Retina (tissue), 1 donor: ENCODE measurements at regions not wholly inside any gene's neighbourhood (a gene's known extent, or its start where the extent isn't known, plus 50 kb on each side); places are given as distances from the start of the nearest gene placed in this dataset.

Experiments used
- DNase-seq: peaks from one replicate; pipeline ENCODE4 v3.0.0-alpha.2; 2016

DNA sequence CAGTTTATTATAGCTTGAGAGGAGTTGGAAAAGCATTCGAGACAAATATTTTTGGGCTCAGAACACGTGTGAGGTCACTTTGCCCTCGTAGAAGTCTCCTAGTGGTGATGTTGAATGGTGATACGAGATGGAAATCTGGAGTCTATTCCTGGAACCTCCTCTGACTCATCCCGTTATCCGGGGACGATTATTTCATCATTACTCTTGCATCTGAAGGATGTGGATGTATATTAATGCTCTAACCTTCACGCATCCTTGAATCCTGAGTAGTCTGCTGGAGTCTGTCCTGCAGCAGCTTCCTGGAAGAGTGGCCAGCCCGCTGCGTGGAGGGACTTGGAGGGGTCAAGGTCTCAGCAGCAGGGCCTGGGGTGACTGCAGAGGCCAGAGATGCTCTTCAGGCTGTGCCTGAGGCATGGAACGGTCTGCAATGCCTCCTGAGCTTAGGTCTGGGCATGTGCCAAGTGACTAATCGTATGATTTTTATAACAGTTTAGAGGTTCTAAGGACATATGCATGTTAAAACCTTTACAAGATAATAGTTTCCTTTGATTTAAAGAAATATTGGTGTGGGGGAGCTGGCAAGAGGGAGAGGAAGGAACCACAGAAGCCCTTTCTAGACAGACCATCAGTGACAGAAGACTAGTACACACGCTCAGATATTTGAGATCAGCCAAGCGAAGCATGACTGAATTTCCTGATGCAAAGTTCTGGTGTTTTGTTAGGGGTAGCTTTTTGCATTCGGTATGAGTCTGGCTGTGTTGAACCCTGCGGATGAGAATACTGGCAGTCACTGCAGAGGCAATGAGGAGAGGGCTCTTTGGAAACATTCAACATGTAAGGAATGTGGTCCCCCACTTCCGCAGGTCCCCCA lies 400.2 kb downstream of the QKI start:
- no peak for DNase-seq

DNA sequence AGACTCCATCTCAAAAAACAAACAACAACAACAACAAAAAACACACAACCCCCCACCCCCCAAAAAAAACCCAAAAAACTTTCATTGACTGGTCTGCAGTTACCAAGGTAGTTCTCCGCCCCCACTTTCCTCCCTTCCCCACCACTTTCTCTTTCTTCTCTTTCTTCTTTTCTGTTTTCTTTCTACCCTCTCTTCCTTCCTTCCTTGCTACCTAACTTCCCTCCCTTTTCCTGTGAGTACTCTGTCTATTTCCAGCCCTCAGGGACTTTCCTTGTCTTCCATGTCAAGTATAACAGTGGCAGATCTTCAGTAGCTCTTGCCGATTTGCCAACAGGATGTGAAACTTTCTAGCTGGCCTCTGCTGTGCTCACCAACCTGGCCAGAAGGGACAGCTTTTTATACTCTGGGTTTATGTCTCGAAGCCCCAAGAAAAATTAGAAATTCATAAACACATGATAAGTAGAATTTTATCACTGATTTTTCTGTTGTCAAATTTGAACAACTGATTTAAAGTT lies 399.5 kb downstream of the QKI start:
- DNase-seq: no peak

GRCh38 chr6:163811317-163811716 lies 396.8 kb downstream of the QKI start:
- no peak for DNase-seq

DNA sequence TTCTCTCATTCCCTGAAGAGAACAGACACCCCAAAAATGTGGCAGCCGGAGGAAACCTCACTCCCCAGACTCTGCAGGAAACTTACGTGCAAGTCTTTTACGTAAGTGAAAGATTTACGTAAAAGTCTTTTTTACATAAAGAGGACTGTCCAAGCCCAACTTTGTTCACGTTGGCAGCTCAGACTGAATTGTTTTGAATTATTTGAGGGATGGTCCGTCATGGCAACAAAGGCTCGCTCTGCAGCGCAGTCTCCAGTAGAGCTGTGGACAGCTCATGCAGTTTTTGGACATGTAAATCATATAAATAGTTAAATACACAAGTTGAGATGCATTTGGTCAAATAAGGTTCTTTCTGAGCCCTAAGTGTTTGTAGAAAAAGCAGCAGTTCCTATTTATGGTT lies 394.8 kb downstream of the QKI start:
- DNase-seq: no peak

GRCh38 chr6:163808871-163809270 lies 394.4 kb downstream of the QKI start:
- DNase-seq: no peak

DNA sequence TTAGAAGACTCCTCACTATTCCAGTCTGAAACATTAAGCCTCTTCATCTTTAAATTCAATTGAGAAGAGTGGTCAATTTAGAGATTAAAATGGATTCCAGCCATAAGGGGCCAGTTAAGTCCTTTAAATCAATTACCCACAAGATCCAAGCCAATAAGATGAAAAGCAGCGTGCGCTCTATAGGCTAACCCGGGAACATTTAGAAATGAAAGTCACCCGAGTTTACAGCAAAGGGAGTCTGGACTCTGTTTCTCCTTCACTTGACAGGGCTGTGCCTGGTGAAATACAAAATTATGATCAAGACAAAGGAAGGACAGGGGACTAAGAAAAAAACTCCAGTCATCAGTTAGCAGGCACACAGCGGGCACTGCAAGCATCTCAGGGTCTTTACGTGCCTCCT lies 393.7 kb downstream of the QKI start:
- no peak for DNase-seq

DNA sequence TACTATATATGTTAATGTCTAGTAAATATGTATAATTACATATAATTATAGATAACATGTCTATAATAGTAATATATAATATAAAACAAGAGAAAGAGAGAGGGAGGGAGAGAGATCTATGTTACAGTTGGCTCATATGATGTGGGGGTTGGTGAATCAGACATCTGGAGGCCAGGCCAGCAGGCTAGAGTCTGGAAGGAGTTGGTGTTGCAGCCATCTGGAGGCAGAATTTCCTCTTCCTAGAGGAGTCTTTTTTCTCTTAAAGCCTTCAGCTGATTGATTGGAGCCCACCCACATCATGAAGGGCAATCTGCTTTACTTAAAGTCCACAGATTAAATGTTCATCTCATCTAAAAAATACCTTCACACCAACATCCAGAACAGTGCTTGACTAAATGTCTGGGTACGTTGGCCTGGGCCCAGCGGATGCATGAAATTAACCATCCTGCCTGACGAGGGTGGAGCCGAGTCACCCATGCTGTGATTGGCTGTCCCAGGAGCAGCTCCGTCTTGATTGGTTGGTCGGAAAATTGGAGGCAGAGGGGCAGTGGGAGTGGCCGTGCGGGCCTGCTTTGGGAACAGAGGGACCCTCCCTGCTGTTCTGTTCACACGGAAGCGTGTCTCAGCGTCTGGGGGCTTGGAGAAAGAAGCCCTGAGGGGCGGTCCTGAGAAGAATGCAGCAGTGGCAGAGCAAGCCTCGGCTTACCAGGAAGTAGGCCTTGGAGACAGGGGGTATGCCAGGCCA lies 392.4 kb downstream of the QKI start:
- no peak for DNase-seq

GRCh38 chr6:163804991-163805390 lies 390.5 kb downstream of the QKI start:
- no peak for DNase-seq

GRCh38 chr6:163802267-163802666 lies 387.7 kb downstream of the QKI start:
- DNase-seq: no peak

DNA sequence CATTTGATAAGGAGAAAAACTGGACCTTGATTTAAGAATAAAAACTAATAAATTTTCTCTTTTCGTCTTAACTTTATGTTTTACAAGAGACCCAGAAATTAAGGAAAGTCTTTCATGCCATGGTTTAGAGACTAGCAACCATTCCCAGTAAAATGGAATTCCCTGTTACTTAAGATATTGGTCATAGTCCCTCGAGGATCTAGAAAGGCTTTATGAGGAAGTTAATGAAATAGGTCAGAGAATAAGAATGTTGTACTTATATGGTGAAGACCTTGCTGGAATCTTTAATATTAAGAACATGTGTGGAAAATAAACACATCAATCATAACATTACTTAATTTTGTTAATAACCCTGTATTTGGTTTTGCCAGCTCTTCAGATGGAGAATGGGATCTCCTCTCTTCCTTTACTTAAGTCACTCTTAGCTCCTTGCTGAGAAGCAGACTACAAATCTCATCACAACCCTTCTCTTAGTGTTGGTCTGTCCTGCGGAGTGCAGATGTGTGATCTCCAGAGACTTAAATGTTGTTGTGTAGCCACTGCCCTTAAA lies 382.9 kb downstream of the QKI start:
- DNase-seq: no peak

DNA sequence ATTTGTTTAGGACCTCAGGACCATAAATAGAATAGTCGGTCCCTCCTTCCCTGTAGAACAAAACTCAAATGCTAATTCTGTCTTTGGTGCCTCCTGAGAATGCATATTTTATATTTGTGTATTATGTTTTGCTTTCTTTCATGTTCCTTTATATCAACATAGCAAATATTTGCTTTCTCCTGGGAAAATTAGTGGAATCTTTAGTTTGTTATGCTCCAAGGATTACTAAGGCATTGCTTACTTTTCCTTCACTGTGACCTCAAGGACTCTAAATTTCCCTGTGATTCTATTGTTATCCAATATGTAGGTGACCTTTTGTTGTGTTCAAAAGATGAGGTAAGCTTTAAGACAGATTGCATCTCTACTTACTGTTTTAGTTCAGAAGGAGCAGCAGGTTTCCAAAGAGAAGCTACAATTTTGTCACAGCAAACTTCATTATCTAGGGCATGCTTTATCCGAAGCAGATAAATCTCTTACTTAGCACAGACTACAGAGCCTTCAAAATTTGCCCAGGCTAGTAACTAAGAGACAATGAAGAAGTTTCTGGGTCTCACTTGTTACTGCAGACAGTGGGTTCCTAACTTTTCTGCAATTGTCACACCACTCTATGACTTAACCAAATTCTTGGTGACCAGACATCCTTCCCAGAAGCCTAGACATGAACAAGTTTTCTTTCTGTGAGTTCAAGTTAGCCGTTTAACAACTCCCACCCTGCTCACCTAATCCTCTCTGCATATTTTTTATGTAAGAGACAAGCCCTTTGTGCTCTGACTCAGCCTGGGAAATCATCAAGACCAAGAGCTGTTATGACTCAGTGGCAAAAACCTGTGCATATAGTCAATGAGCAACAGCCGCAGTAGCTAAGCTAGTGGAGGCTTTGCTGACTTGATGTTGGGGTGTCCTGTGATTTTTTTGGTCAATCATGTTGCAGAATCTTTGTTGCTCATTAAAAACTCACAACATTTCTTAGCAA lies 378.8 kb downstream of the QKI start:
- DNase-seq: no peak

DNA sequence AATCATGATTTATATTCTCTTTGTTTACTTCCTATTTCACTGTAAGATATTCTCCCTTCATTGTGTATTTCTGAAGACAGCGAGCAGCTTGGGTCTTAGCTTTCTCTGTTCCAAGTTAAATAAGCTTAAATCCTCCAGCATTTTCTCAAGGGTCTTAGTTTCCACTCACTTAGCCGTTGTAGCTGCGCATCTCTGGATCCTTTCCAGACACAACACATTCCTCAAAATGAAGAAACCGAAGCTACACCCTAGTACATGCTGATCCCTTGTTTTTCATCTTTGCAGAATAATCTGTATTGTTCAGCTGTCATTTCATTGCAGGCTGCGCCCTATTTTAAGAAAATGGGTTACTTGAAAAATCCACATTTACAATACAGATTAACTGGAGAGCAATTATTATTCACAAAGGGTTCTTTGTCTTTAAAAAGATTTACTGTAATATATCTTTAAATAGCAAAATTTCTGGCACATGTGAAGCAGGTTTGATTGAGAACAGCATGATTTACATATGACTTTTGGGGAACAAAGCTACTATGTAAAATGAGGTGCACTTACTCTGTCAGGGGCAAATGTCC lies 375.8 kb downstream of the QKI start:
- DNase-seq: no peak

DNA sequence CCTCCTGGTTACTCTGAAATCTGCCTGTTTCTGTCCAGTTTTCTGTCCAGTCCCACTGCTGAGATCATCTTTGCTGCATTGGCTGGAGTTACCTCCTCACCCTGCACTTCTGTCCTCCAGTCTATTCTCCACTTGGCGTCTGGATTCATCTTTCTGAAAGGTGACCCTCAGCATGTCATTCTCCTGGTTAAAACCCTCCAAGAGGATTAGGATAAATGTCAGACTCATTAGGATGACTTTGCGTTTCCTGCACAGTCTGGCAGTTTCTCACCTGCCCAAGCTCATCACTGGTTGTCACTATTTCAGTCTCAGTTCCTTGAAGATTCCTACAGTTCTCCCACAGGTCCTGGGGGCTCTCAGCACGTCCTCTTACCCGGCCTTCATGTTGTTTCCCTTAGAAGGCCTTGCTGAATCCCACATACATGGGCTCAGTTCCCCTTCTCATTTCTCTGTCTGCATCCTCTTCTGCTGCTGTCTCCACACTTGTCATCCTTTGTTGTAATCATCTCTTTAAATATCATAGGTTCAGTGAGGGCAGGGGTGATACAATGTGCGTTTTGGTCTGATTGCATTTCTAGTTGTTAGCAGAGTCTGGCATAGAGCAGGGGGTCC lies 374.8 kb downstream of the QKI start:
- DNase-seq: no peak

GRCh38 chr6:163786995-163787671 lies 372.6 kb downstream of the QKI start:
- no peak for DNase-seq

- no peak for DNase-seq
Measured at GRCh38 chr6:163782436-163783003, 368.0 kb downstream of the QKI start.

DNA sequence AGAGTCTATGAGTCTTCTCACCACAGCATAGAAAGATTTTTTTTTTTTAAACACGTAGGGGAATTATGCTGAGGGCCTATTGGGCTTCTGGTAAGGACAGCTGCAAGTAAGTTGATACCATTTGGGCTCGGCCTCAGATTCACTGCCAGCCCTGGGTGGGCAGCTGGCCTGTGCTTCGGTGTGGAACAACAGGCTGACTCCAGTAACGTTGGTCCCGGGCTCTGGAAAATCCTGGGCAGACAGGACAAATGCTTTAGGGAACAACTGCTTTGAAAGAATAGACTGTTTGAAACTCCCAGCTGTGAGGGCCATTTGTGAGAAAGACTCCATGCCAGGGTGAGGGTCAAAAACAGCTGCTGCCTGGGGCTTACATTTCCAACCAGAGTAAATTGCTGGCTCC lies 366.5 kb downstream of the QKI start:
- DNase-seq: peak; percentile 42

DNA sequence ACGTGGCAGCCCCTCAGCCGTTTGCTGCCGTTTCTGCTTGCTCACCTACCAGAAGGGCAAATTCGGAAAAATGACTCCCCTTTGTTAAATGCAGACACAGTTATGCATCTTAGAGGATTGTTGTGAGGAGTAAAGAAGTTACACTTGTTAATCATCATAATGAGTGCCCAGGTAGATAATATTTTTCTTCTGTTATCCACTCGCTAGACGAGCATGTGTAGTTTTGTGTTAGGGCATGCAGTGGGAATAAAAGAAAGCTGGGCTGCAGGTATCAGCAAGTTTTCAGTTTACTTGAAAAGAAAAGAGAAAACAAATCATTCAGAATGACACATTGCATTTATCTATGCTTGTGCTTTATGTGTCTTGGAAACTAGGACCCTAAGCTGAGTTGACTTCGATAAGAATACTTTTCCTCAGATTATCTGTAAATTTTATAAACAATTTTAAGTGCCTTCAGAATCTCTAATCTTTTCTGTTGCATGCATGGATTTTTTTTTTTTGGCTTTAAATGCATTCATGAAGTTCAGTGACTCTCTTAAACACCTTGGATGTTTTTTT lies 365.3 kb downstream of the QKI start:
- DNase-seq: no peak

GRCh38 chr6:163777716-163778115 lies 363.2 kb downstream of the QKI start:
- no peak for DNase-seq

DNA sequence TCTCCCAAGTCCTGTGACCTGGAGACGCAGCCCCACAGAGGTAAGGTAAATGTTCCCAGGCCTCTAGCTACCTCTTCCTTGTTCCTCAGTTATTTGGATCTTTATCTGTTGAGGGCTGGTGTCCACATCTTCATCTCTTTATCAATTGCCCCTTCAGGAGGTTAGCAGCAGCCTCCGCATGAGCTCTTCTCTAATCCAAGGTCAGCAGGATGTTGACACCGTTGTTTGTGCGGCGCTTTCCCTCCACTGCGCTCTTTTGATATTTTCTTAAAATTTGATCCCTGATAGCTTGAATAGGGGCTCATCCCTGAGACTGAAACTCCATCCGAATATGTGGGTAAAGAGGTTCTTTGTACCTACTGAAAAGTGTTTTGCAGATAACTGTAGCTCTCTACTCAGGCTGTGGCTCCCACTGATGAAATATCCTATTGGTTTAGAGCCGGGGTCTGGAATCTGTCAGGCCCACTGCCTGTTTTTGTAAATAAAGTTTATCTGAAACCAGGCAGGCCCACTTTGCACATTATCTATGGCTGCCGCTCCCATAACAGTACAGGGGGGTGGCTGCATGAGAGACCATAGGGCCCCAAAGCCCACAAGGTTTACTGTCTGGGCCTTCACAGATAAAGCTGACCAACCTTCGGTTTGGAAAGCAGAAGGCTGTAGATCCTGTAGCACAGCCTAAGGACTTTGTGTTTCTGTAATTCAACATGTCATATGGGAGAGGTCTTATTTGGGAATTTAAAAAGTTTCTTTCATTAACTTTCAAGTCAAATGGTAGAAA lies 362.6 kb downstream of the QKI start:
- DNase-seq: no peak
